ENCODE measurements at regions not wholly inside any gene's neighbourhood (a gene's known extent, or its start where the extent isn't known, plus 50 kb on each side); places are given as distances from the start of the nearest gene placed in this dataset.

DNA sequence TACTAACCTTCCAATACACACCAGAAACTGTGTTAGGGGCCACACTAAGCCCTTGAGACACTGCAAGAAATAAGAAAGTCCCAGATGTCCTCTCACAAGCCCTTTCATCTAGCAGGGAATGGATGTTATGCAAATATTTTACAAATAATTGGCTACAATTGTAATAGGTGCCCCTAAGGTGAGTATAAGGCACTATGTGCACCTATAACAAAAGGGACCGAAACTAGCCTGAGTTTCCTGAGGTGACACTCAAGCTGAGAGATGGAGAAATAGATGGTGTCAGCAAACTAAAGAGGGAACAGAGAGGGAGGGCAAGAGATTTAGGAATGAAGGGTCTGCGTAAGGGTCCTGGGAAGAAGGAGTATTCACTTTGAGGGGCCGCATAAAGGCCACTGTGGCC is 212.6 kb downstream of the TTC8 start:
- TF ChIP-seq, protein P1, sequence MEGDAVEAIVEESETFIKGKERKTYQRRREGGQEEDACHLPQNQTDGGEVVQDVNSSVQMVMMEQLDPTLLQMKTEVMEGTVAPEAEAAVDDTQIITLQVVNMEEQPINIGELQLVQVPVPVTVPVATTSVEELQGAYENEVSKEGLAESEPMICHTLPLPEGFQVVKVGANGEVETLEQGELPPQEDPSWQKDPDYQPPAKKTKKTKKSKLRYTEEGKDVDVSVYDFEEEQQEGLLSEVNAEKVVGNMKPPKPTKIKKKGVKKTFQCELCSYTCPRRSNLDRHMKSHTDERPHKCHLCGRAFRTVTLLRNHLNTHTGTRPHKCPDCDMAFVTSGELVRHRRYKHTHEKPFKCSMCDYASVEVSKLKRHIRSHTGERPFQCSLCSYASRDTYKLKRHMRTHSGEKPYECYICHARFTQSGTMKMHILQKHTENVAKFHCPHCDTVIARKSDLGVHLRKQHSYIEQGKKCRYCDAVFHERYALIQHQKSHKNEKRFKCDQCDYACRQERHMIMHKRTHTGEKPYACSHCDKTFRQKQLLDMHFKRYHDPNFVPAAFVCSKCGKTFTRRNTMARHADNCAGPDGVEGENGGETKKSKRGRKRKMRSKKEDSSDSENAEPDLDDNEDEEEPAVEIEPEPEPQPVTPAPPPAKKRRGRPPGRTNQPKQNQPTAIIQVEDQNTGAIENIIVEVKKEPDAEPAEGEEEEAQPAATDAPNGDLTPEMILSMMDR (IDR thresholded peaks at IDR 0.05) = no peak
- no peak for TF ChIP-seq POLR2A (IDR thresholded peaks at IDR 0.05)
